H1 (cell line): ENCODE measurements at regions not wholly inside any gene's neighbourhood (a gene's known extent, or its start where the extent isn't known, plus 50 kb on each side); places are given as distances from the start of the nearest gene placed in this dataset.

ENCODE experiments used
- CTCF ChIA-PET: fragments of 300-600 bp; sonication (Branson Sonifier 250); formaldehyde crosslinking; loops from one replicate; lab custom pipeline; 2021; ENCODE audit not compliant: partially characterized antibody; lab: Charles Lee
- POLR2A ChIA-PET: fragments of 300-600 bp; sonication (Branson Sonifier 250); formaldehyde crosslinking; loops from one replicate; lab custom pipeline; 2021; ENCODE audit warnings: inconsistent platforms; ENCODE audit not compliant: partially characterized antibody; lab: Charles Lee
- DNase-seq, 2 experiments: peaks; one replicate each; pipeline versions ENCODE4 v3.0.0 to v3.0.0-alpha.2; 2010 to 2022; ENCODE audit warnings: low spot score in 2 of 2, low read depth in 1 of 2, mixed read lengths in 1 of 2
- FAIRE-seq: peaks from 2 replicates; lab custom pipeline; 2011; peaks lifted over from hg19 to GRCh38; lab: Jason Lieb, UNC
- H2AFZ ChIP-seq: 2 replicates; pipeline ENCODE4 v1.8.1; 2012; ENCODE audit warnings: low read length, inconsistent platforms
- H2AK5ac ChIP-seq: 2 replicates; pipeline ENCODE4 v1.6.1; 2013; ENCODE audit warnings: low read depth, low read length
- H2BK120ac ChIP-seq: replicated peaks from 2 replicates; pipeline ENCODE3; 2013; ENCODE audit warnings: low read depth, low read length, inconsistent platforms
- H2BK12ac ChIP-seq: 2 replicates; pipeline ENCODE4 v1.6.1; 2013; ENCODE audit warnings: low read depth, low read length
- H2BK15ac ChIP-seq: 2 replicates; pipeline ENCODE4 v1.6.1; 2013; ENCODE audit warnings: low read length
- H2BK20ac ChIP-seq: 2 replicates; pipeline ENCODE4 v1.6.1; 2013; ENCODE audit warnings: low read length
- H2BK5ac ChIP-seq: 2 replicates; pipeline ENCODE4 v1.6.1; 2013; ENCODE audit warnings: low read depth, low read length
- H3K14ac ChIP-seq: 2 replicates; pipeline ENCODE4 v1.6.1; 2013; ENCODE audit warnings: inconsistent platforms; ENCODE audit not compliant: insufficient read length
- H3K18ac ChIP-seq: 2 replicates; pipeline ENCODE4 v1.6.1; 2013; ENCODE audit warnings: low read length; ENCODE audit errors: extremely low read depth
- H3K23ac ChIP-seq: 2 replicates; pipeline ENCODE4 v1.6.1; 2013; ENCODE audit warnings: inconsistent platforms; ENCODE audit not compliant: insufficient read length
- H3K23me2 ChIP-seq: 2 replicates; pipeline ENCODE4 v1.6.1; 2013; ENCODE audit warnings: low read depth, low read length
- H3K27ac ChIP-seq: 2 replicates; pipeline ENCODE4 v1.6.1; 2011; ENCODE audit warnings: low read depth, low read length, inconsistent platforms
- H3K27me3 ChIP-seq, 4 experiments: replicated peaks in 1 of 4; 1 replicate in 1 of 4; 2 replicates in 3 of 4; pipeline versions ENCODE4 v1.6.1 to v1.8.1; 2011 to 2013; ENCODE audit warnings: low read length in 3 of 4, mild to moderate bottlenecking in 3 of 4, inconsistent platforms in 2 of 4, mixed read lengths in 2 of 4, moderate library complexity in 1 of 4; ENCODE audit not compliant: control insufficient read depth in 3 of 4, insufficient read depth in 3 of 4; ENCODE audit errors: extremely low read depth in 1 of 4
- H3K36me3 ChIP-seq, 4 experiments: 2 replicates each; pipeline versions ENCODE4 v1.6.1 to v1.8.1; 2011 to 2013; ENCODE audit warnings: mild to moderate bottlenecking in 4 of 4, low read length in 3 of 4, moderate library complexity in 2 of 4, control low read depth in 1 of 4, inconsistent platforms in 1 of 4; ENCODE audit not compliant: insufficient read depth in 4 of 4, control insufficient read depth in 2 of 4
- H3K4ac ChIP-seq: replicated peaks from 2 replicates; pipeline ENCODE3; 2013; ENCODE audit warnings: low read length, low read depth, mixed read lengths, inconsistent platforms; ENCODE audit not compliant: insufficient read length
- H3K4me1 ChIP-seq, 4 experiments: replicated peaks in 1 of 4; 1 replicate in 1 of 4; 2 replicates in 3 of 4; pipeline versions ENCODE4 v1.6.1 to v1.8.1; 2011 to 2013; ENCODE audit warnings: low read length in 3 of 4, inconsistent platforms in 2 of 4, mixed read lengths in 1 of 4; ENCODE audit not compliant: insufficient read depth in 4 of 4, control insufficient read depth in 3 of 4
- H3K4me2 ChIP-seq, 2 experiments: 2 replicates each; pipeline versions ENCODE4 v1.6.1 to v1.8.1; 2011 to 2013; ENCODE audit warnings: low read depth in 2 of 2, low read length in 2 of 2, control low read depth in 1 of 2, inconsistent platforms in 1 of 2, mild to moderate bottlenecking in 1 of 2; ENCODE audit not compliant: insufficient read depth in 1 of 2
- H3K4me3 ChIP-seq, 4 experiments: fragments of 200-600, 300-600 bp in 1 of 4; sonication (generic), shearing (Covaris generic), sonication (Bioruptor Twin) in 1 of 4; 2 replicates each; pipeline versions ENCODE4 v1.5.1 to v1.8.1; 2011 to 2016; ENCODE audit warnings: low read length in 4 of 4, low read depth in 3 of 4, control low read depth in 2 of 4, inconsistent platforms in 2 of 4, mild to moderate bottlenecking in 2 of 4, mixed read lengths in 1 of 4, moderate library complexity in 1 of 4; ENCODE audit not compliant: insufficient read depth in 2 of 4; ENCODE audit errors: extremely low read depth in 1 of 4
- H3K56ac ChIP-seq: replicated peaks from 2 replicates; pipeline ENCODE3; 2013; ENCODE audit warnings: low read depth, mild to moderate bottlenecking, mixed read lengths, low read length, inconsistent platforms; ENCODE audit not compliant: insufficient read length
- H3K79me1 ChIP-seq: 2 replicates; pipeline ENCODE4 v1.6.1; 2013; ENCODE audit warnings: low read depth, low read length, control low read depth
- H3K79me2 ChIP-seq, 2 experiments: 2 replicates each; pipeline versions ENCODE4 v1.6.1 to v1.8.1; 2012 to 2013; ENCODE audit warnings: low read length in 2 of 2, mild to moderate bottlenecking in 2 of 2, inconsistent platforms in 1 of 2; ENCODE audit not compliant: insufficient read depth in 2 of 2, control insufficient read depth in 1 of 2
- H3K9ac ChIP-seq, 4 experiments: replicated peaks in 1 of 4; 1 replicate in 1 of 4; 2 replicates in 3 of 4; pipeline versions ENCODE4 v1.6.1 to v1.8.1; 2011 to 2013; ENCODE audit warnings: low read depth in 3 of 4, low read length in 3 of 4, control low read depth in 2 of 4, mild to moderate bottlenecking in 2 of 4, moderate library complexity in 2 of 4, inconsistent platforms in 1 of 4; ENCODE audit errors: extremely low read depth in 1 of 4
- H3K9me3 ChIP-seq, 2 experiments: 2 replicates each; pipeline versions ENCODE4 v1.6.1 to v1.8.1; 2012 to 2013; ENCODE audit warnings: mild to moderate bottlenecking in 2 of 2, moderate library complexity in 2 of 2, control low read depth in 1 of 2, inconsistent platforms in 1 of 2, low read depth in 1 of 2, low read length in 1 of 2, mixed read lengths in 1 of 2; ENCODE audit not compliant: insufficient read depth in 2 of 2
- H4K20me1 ChIP-seq, 2 experiments: replicated peaks in 1 of 2; 2 replicates each; pipeline versions ENCODE3 to v1.8.1; 2011 to 2013; ENCODE audit warnings: inconsistent platforms in 2 of 2, low read length in 2 of 2, mild to moderate bottlenecking in 1 of 2; ENCODE audit not compliant: insufficient read depth in 2 of 2, control insufficient read depth in 1 of 2
- H4K5ac ChIP-seq: 2 replicates; pipeline ENCODE4 v1.6.1; 2013; ENCODE audit warnings: low read length, low read depth, mixed read lengths, inconsistent platforms; ENCODE audit not compliant: insufficient read length
- H4K8ac ChIP-seq: 2 replicates; pipeline ENCODE4 v1.8.0; 2013; ENCODE audit warnings: mild to moderate bottlenecking, moderate library complexity, low read length, inconsistent platforms; ENCODE audit not compliant: insufficient read depth; ENCODE audit errors: extremely low read depth
- H4K91ac ChIP-seq: replicated peaks from 2 replicates; pipeline ENCODE3; 2013; ENCODE audit warnings: low read length, mixed read lengths, inconsistent platforms; ENCODE audit not compliant: insufficient read length
- ASH2L ChIP-seq: fragments of 200-600, 300-600 bp; sonication (generic); IDR thresholded peaks from one replicate; pipeline ENCODE4 v1.7.1; 2017; ENCODE audit warnings: low read length
- WGBS, 2 experiments: shearing (Covaris generic) in 1 of 2; methylation state at CpG; one replicate each; pipeline versions ENCODE4 v1.1.6 to v1.1.7; 2013 to 2015; ENCODE audit warnings: low lambda C conversion rate in 2 of 2, mixed read lengths in 2 of 2, inconsistent platforms in 1 of 2, low coverage in 1 of 2, missing lambda C conversion rate in 1 of 2; ENCODE audit not compliant: insufficient replicate concordance in 2 of 2, insufficient coverage in 1 of 2, insufficient read length in 1 of 2; ENCODE audit errors: extremely low coverage in 1 of 2, missing lambda C conversion rate in 1 of 2; 5-methylcytosine and 5-hydroxymethylcytosine counted together

GRCh38 chr13:80989747-80990146 lies 648.8 kb upstream of the SPRY2 start:
- ChIA-PET CTCF (interaction anchor here (1.1 to 2.7 kb wide), 2 partner anchors 12 to 29 kb away, joined by 3 to 17 read pairs; no protein-coding TSS in a partner anchor), POLR2A (no interaction called here)
- Histone ChIP-seq H2BK12ac (no peak overlapping the region), H3K27me3 (no peaks in the 10 kb centered on the region), H4K20me1 (no peaks in the 10 kb centered on the region), H3K4me3 (no peak overlapping the region), H4K8ac (no peak overlapping the region), H4K91ac (no peak overlapping the region), H3K23ac (no peak overlapping the region), H3K14ac (no peak overlapping the region), H3K9me3 (peaks cover 0 to 4% of the 10 kb centered on the region in 2 experiments; a peak in 1 of 4 replicates), H2BK120ac (no peak overlapping the region), H2BK5ac (no peak overlapping the region), H2AFZ (no peak overlapping the region), H3K4me1 (no peaks in the 10 kb centered on the region), H2BK15ac (no peak overlapping the region), H3K23me2 (no peaks in the 10 kb centered on the region), H3K79me2 (no peaks in the 10 kb centered on the region), H3K4me2 (no peak overlapping the region), H4K5ac (no peak overlapping the region), H3K27ac (no peak overlapping the region), H3K36me3 (no peaks in the 10 kb centered on the region), H3K4ac (no peak overlapping the region), H3K9ac (no peak overlapping the region), H2AK5ac (no peak overlapping the region), H3K56ac (no peak overlapping the region), H3K79me1 (no peaks in the 10 kb centered on the region), H3K18ac (no peak overlapping the region), H2BK20ac (no peak overlapping the region)
- 89% methylated on average over 1 of the region's 1 CpG; no CpG with 5 or more reads in 1 of the 2 experiments for WGBS, 2 experiments
- DNase-seq = no peak
- FAIRE-seq = no peak
- TF ChIP-seq ASH2L = no peak
